Kidney tubule cell (primary cell): ENCODE measurements at regions not wholly inside any gene's neighbourhood (a gene's known extent, or its start where the extent isn't known, plus 50 kb on each side); places are given as distances from the start of the nearest gene placed in this dataset.
"Not testable (repeated sequence)": the region's sequence is repeated elsewhere in the genome, so short reads cannot be mapped to it uniquely, and the experiment has no call there.

Experiments
- DNase-seq: peaks from one replicate; pipeline ENCODE4 v3.0.0-alpha.2; 2018; ENCODE audit warnings: low spot score

GRCh38 chr14:46147452-46147851 is 504.1 kb downstream of the RPL10L start:
- DNase-seq = no peak

GRCh38 chr14:46147024-46147423 is 504.6 kb downstream of the RPL10L start:
- no peak for DNase-seq

- no peak for DNase-seq
Observed at GRCh38 chr14:46140445-46140844, 511.1 kb downstream of the RPL10L start.

- DNase-seq = no peak
Observed at GRCh38 chr14:46139649-46140048, 511.9 kb downstream of the RPL10L start.

- no peak for DNase-seq
Observed at GRCh38 chr14:46137786-46138185, 513.8 kb downstream of the RPL10L start.

GRCh38 chr14:46136456-46136855 is 515.1 kb downstream of the RPL10L start:
- DNase-seq = no peak

- no peak for DNase-seq
Observed at GRCh38 chr14:46108228-46108627, 543.4 kb downstream of the RPL10L start.

- DNase-seq = not testable (repeated sequence)
Observed at GRCh38 chr14:46100901-46101300, 550.7 kb downstream of the RPL10L start.

GRCh38 chr14:46091819-46092218 is 559.8 kb downstream of the RPL10L start:
- DNase-seq = no peak

GRCh38 chr14:46087604-46088003 is 564.0 kb downstream of the RPL10L start:
- DNase-seq = no peak

- DNase-seq = no peak
Observed at GRCh38 chr14:46074061-46074460, 577.5 kb downstream of the RPL10L start.

- DNase-seq = peak; percentile 8
Observed at GRCh38 chr14:46063872-46064271, 587.7 kb downstream of the RPL10L start.

- DNase-seq = no peak
Observed at GRCh38 chr14:46058964-46059563, 592.5 kb downstream of the RPL10L start.

GRCh38 chr14:46057799-46058198 is 593.8 kb downstream of the RPL10L start:
- DNase-seq = no peak

- peak; percentile 73 for DNase-seq
Observed at GRCh38 chr14:46054526-46054925, 597.1 kb downstream of the RPL10L start.

- DNase-seq = no peak
Observed at GRCh38 chr14:46053221-46053620, 598.4 kb downstream of the RPL10L start.

- no peak for DNase-seq
Observed at GRCh38 chr14:46051796-46052195, 599.8 kb downstream of the RPL10L start.

GRCh38 chr14:46048127-46048526 is 603.5 kb downstream of the RPL10L start:
- DNase-seq = peak; percentile 77

- no peak for DNase-seq
Observed at GRCh38 chr14:46036099-46036498, 615.5 kb downstream of the RPL10L start.

GRCh38 chr14:46034305-46034704 is 617.3 kb downstream of the RPL10L start:
- no peak for DNase-seq

- no peak for DNase-seq
Observed at GRCh38 chr14:46018846-46019420, 632.6 kb downstream of the RPL10L start.

GRCh38 chr14:46008348-46008747 is 643.2 kb downstream of the RPL10L start:
- no peak for DNase-seq

GRCh38 chr14:45998554-45998953 is 653.0 kb downstream of the RPL10L start:
- no peak for DNase-seq

- DNase-seq = no peak
Observed at GRCh38 chr14:45990252-45990651, 661.3 kb downstream of the RPL10L start.
